K562 (cell line): ENCODE measurements at regions not wholly inside any gene's neighbourhood (a gene's known extent, or its start where the extent isn't known, plus 50 kb on each side); places are given as distances from the start of the nearest gene placed in this dataset.

Experiments used
- ATAC-seq: fragments of 200-7000 bp; cut with Tn5 transposase; 3 replicates; pipeline ENCODE4 v1.9.1; 2020; ENCODE audit warnings: moderate library complexity
- BruUV-seq: library from RNA; stranded (reverse); fragments of 400-500 nt; replicated peaks from 2 replicates; lab custom pipeline; 2021; lab: Mats Ljungman, UMichigan
- CTCF ChIA-PET: fragments of 300-600 bp; formaldehyde crosslinking; extraction: SDS; loops from one replicate; lab custom pipeline; 2021; ENCODE audit warnings: low intra/inter-chr PET ratio; lab: Yijun Ruan, JAX
- POLR2A ChIA-PET: fragments of 300-600, 350-650 bp; sonication (Branson Sonifier 250); formaldehyde crosslinking; extraction: SDS; loops from one replicate; lab custom pipeline; 2021; ENCODE audit warnings: antibody characterized with exemption, inconsistent platforms; lab: Yijun Ruan, JAX
- DNase-seq, 4 experiments: peaks; one replicate each; pipeline versions ENCODE4 v3.0.0 to v3.0.0-alpha.2; 2011 to 2018; ENCODE audit warnings: low spot score in 3 of 4, mixed read lengths in 3 of 4; ENCODE audit errors: extremely low read depth in 1 of 4
- FAIRE-seq: peaks from 2 replicates; lab custom pipeline; 2011; peaks lifted over from hg19 to GRCh38; lab: Jason Lieb, UNC
- H2AFZ ChIP-seq: 2 replicates; pipeline ENCODE4 v1.6.0; 2011; ENCODE audit warnings: low read depth, low read length, control low read depth, inconsistent platforms
- H3K27ac ChIP-seq: fragments of 200-600 bp; 3 replicates; pipeline ENCODE4 v1.8.0; 2011; ENCODE audit warnings: low read depth, mild to moderate bottlenecking, control low read depth, inconsistent platforms, low read length, moderate library complexity, mixed read lengths; ENCODE audit errors: extremely low read depth
- H3K27me3 ChIP-seq, 2 experiments: fragments of 300-600 bp in 1 of 2; 2 replicates in 1 of 2; 3 replicates in 1 of 2; pipeline versions ENCODE4 v1.6.0 to v1.8.0; 2011; ENCODE audit warnings: inconsistent platforms in 2 of 2, low read length in 2 of 2, mild to moderate bottlenecking in 1 of 2, mixed read lengths in 1 of 2, moderate library complexity in 1 of 2; ENCODE audit not compliant: control insufficient read depth in 2 of 2, insufficient read depth in 2 of 2
- H3K36me3 ChIP-seq: fragments of 300-600 bp; 3 replicates; pipeline ENCODE4 v1.8.0; 2011; ENCODE audit warnings: mild to moderate bottlenecking, low read length, inconsistent platforms; ENCODE audit not compliant: control insufficient read depth, insufficient read depth
- H3K4me1 ChIP-seq, 2 experiments: fragments of 200-600 bp in 1 of 2; replicated peaks in 1 of 2; 2 replicates in 1 of 2; 3 replicates in 1 of 2; pipeline versions ENCODE4 v1.5.1 to v1.8.0; 2011; ENCODE audit warnings: inconsistent platforms in 2 of 2, low read length in 2 of 2, mild to moderate bottlenecking in 1 of 2, mixed read lengths in 1 of 2, moderate library complexity in 1 of 2; ENCODE audit not compliant: control insufficient read depth in 2 of 2, insufficient read depth in 2 of 2
- H3K4me2 ChIP-seq: 2 replicates; pipeline ENCODE4 v1.6.1; 2011; ENCODE audit warnings: low read length, control low read depth, inconsistent platforms, mixed read lengths; ENCODE audit not compliant: insufficient read depth
- H3K4me3 ChIP-seq: fragments of 200-600 bp; sonication (generic), shearing (Covaris generic); 2 replicates; pipeline ENCODE4 v1.5.1; 2016; ENCODE audit warnings: control low read depth, inconsistent platforms
- H3K79me2 ChIP-seq: fragments of 200-600 bp; 3 replicates; pipeline ENCODE4 v1.8.0; 2011; ENCODE audit warnings: low read length, inconsistent platforms; ENCODE audit not compliant: control insufficient read depth, insufficient read depth
- H3K9ac ChIP-seq, 2 experiments: 2 replicates each; pipeline versions ENCODE4 v1.6.0 to v1.6.1; 2011; ENCODE audit warnings: low read depth in 2 of 2, low read length in 2 of 2, control low read depth in 1 of 2, inconsistent platforms in 1 of 2, mild to moderate bottlenecking in 1 of 2, mixed read lengths in 1 of 2; ENCODE audit not compliant: insufficient read depth in 1 of 2
- H3K9me1 ChIP-seq: one replicate; pipeline ENCODE4 v1.6.0; 2011; ENCODE audit warnings: inconsistent platforms, mild to moderate bottlenecking, low read length, moderate library complexity; ENCODE audit not compliant: control insufficient read depth, insufficient read depth
- H3K9me3 ChIP-seq: replicated peaks from 2 replicates; pipeline ENCODE4 v1.5.1; 2011; ENCODE audit warnings: low read depth, low read length, inconsistent platforms; ENCODE audit not compliant: control insufficient read depth, insufficient read depth
- H4K20me1 ChIP-seq: replicated peaks from 2 replicates; pipeline ENCODE4 v1.6.1; 2011; ENCODE audit warnings: low read length, inconsistent platforms, mixed read lengths; ENCODE audit not compliant: control insufficient read depth, insufficient read depth
- CCNT2 ChIP-seq: IDR thresholded peaks from 2 replicates; pipeline ENCODE4 v1.6.1; 2011; ENCODE audit warnings: borderline replicate concordance, low read depth, mild to moderate bottlenecking, moderate library complexity, mixed read lengths, low read length; ENCODE audit not compliant: insufficient read length; ENCODE audit errors: extremely low read depth
- E2F3 ChIP-seq: fragments of 250-450 bp; sonication (Bioruptor Pico); IDR thresholded peaks from 2 replicates; pipeline ENCODE4 v1.4.0; 2020; ENCODE audit warnings: mild to moderate bottlenecking
- FOXM1 ChIP-seq, 2 experiments: fragments of 450-650 bp in 1 of 2; sonication (generic) in 1 of 2; formaldehyde crosslinking in 1 of 2; IDR thresholded peaks; 2 replicates each; pipeline versions ENCODE4 v1.6.1 to v1.9.0; 2017 to 2022; ENCODE audit warnings: low read depth in 2 of 2, mild to moderate bottlenecking in 2 of 2, missing genetic modification reagents in 1 of 2, moderate library complexity in 1 of 2
- ILK ChIP-seq: fragments of 450-650 bp; IDR thresholded peaks from 2 replicates; pipeline ENCODE4 v1.6.1; 2016; ENCODE audit warnings: missing genetic modification characterization, low read depth, mild to moderate bottlenecking, missing compliant biosample characterization, moderate library complexity, borderline replicate concordance
- MBD2 ChIP-seq: sonication (generic); IDR thresholded peaks from 2 replicates; pipeline ENCODE4 v1.6.1; 2016; ENCODE audit warnings: low read depth, borderline replicate concordance
- NR2C2 ChIP-seq, 2 experiments: fragments of 200-800 bp in 1 of 2; sonication (Bioruptor generic) in 1 of 2; sonication (generic) in 1 of 2; formaldehyde crosslinking in 1 of 2; IDR thresholded peaks; 2 replicates each; pipeline versions ENCODE4 v1.6.1 to v1.8.0; 2016 to 2022; ENCODE audit warnings: mild to moderate bottlenecking in 1 of 2, missing compliant biosample characterization in 1 of 2, missing genetic modification characterization in 1 of 2, missing genetic modification reagents in 1 of 2
- PHB ChIP-seq: fragments of 250-450 bp; sonication (Bioruptor Pico); IDR thresholded peaks from 2 replicates; pipeline ENCODE4 v1.5.0; 2021
- SPI1 ChIP-seq: IDR thresholded peaks from 2 replicates; pipeline ENCODE4 v1.6.1; 2011; ENCODE audit warnings: low read depth, low read length, control low read depth, borderline replicate concordance
- TFE3 ChIP-seq: fragments of 450-650 bp; formaldehyde crosslinking; IDR thresholded peaks from 2 replicates; pipeline ENCODE4 v1.4.0; 2020; ENCODE audit warnings: mild to moderate bottlenecking, mixed read lengths
- ZBTB34 ChIP-seq: fragments of 250-450 bp; sonication (Bioruptor Pico); IDR thresholded peaks from 2 replicates; pipeline ENCODE4 v1.8.0; 2021; ENCODE audit warnings: mild to moderate bottlenecking, moderate library complexity
- WGBS: fragments of 100-300 bp; shearing (Covaris generic); methylation state at CpG from one replicate; pipeline ENCODE4 v1.1.6; 2016; ENCODE audit warnings: low coverage, mixed read lengths; ENCODE audit not compliant: insufficient coverage; ENCODE audit errors: missing lambda C conversion rate; 5-methylcytosine and 5-hydroxymethylcytosine counted together
- in situ Hi-C: fragments of 300-500 bp; cut with MboI; formaldehyde crosslinking; loops from 4 replicates; pipeline ENCODE4 v1.15.0; 2018; ENCODE audit warnings: inconsistent platforms, mixed read lengths
- intact Hi-C: fragments of 100-400 bp; cut with micrococcal nuclease; formaldehyde crosslinking; loops from 2 replicates; pipeline ENCODE4 v1.14.2; 2022

- H3K9ac ChIP-seq: no peak overlapping the region
- no peaks in the 10 kb centered on the region for H3K4me1 ChIP-seq
- in situ Hi-C loops: loop anchor here (25.0 kb wide), 1 partner anchor 700 kb away; no protein-coding TSS in a partner anchor
- intact Hi-C loops: no loop called here
- no peaks in the 10 kb centered on the region for H3K79me2 ChIP-seq
- DNase-seq (no peak), ATAC-seq (no peak), FAIRE-seq (no peak)
- H4K20me1 ChIP-seq: no peaks in the 10 kb centered on the region
- H3K27me3 ChIP-seq: no peaks in the 10 kb centered on the region
- no peak overlapping the region for H2AFZ ChIP-seq
- H3K4me3 ChIP-seq: no peak overlapping the region
- 0% methylated on average over 1 of the region's 1 CpG for WGBS
- no peaks in the 10 kb centered on the region for H3K9me1 ChIP-seq
- H3K9me3 ChIP-seq: no peaks in the 10 kb centered on the region
- H3K36me3 ChIP-seq: no peaks in the 10 kb centered on the region
- no TSS peak for BruUV-seq
- ChIA-PET POLR2A (interaction anchor here (0.6 kb wide), 1 partner anchor 941 kb away, joined by 3 read pairs; no protein-coding TSS in a partner anchor), CTCF (interaction anchor here (0.6 kb wide), 1 partner anchor 159 kb away, joined by 3 read pairs; no protein-coding TSS in a partner anchor)
- TF ChIP-seq SPI1 (no peak), FOXM1 (IDR thresholded peaks at IDR 0.05; ENCODE audit: low read depth) (no peak), FOXM1 (CRISPR knock-in tag; IDR thresholded peaks at IDR 0.05; ENCODE audit: low read depth) (no peak)
- H3K27ac ChIP-seq: no peak overlapping the region
- H3K4me2 ChIP-seq: no peak overlapping the region
Observed at GRCh38 chr2:17311771-17312511, 206.3 kb downstream of the RAD51AP2 start.

GRCh38 chr2:17311106-17311619, 207.1 kb downstream of the RAD51AP2 start:
- BruUV-seq: no TSS peak
- 0% methylated on average over 2 of the region's 2 CpGs for WGBS
- in situ Hi-C loops: loop anchor here (25.0 kb wide), 1 partner anchor 699 kb away; no protein-coding TSS in a partner anchor
- Histone ChIP-seq H4K20me1 (no peaks in the 10 kb centered on the region), H3K4me1 (no peaks in the 10 kb centered on the region), H3K27me3 (no peaks in the 10 kb centered on the region), H3K9me1 (no peaks in the 10 kb centered on the region), H3K27ac (no peak overlapping the region), H3K79me2 (no peaks in the 10 kb centered on the region), H3K4me3 (no peak overlapping the region), H3K9me3 (no peaks in the 10 kb centered on the region), H2AFZ (no peak overlapping the region), H3K36me3 (no peaks in the 10 kb centered on the region), H3K9ac (no peak overlapping the region), H3K4me2 (no peak overlapping the region)
- intact Hi-C loops: no loop called here
- ATAC-seq: no peak
- ChIA-PET POLR2A (interaction anchor here (0.6 kb wide), 2 partner anchors 350 to 942 kb away, joined by 3 read pairs; no protein-coding TSS in a partner anchor), CTCF (no interaction called here)
- no peak for DNase-seq
- no peak for FAIRE-seq
- no peak for TF ChIP-seq MBD2
- no peak for TF ChIP-seq CCNT2
- TF ChIP-seq NR2C2 (CRISPR knock-in tag; IDR thresholded peaks at IDR 0.05): no peak
- TF ChIP-seq NR2C2 (tag; IDR thresholded peaks at IDR 0.05): no peak
- TF ChIP-seq PHB (CRISPR knock-in tag): no peak
- TF ChIP-seq TFE3 (CRISPR knock-in tag): no peak
- TF ChIP-seq E2F3 (CRISPR knock-in tag): no peak
- no peak for TF ChIP-seq ZBTB34 (CRISPR knock-in tag)
- no peak for TF ChIP-seq ILK (tag)
